ENCODE measurements at regions not wholly inside any gene's neighbourhood (a gene's known extent, or its start where the extent isn't known, plus 50 kb on each side); places are given as distances from the start of the nearest gene placed in this dataset.
A peak's percentile ranks its signal among the peaks of the same experiment; 100 is the strongest.

DNA sequence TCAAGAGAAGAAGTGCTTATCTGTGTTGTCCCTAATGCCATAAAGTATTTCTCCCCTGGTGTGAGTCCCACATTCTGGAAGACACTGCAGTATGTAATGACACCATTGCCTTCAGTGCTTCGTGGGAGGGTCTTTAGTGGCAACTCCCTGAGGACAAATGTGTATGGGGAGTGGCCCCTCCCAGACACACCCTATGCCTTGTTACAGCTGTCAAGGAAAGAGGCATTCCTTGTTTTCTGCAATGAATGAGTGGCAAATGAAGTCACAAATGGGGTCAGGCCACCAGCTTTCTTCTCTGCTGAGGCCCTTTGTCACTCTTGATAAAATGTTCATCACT lies 183.2 kb downstream of the FGFR2 start:
- H2AFZ ChIP-seq = no peak overlapping the region
- no peaks in the 10 kb centered on the region for H3K79me2 ChIP-seq
- H3K9me3 ChIP-seq (ENCODE audit: low read depth) = no peaks in the 10 kb centered on the region
- H3K4me3 ChIP-seq = no peak overlapping the region
- WGBS (ENCODE audit: low lambda C conversion rate, missing lambda C conversion rate) = 38% methylated on average over 1 of the region's 1 CpG
- H3K27me3 ChIP-seq = no peaks in the 10 kb centered on the region
- no peak for TF ChIP-seq EZH2 (IDR thresholded peaks at IDR 0.05; ENCODE audit: borderline replicate concordance)
- no peak for TF ChIP-seq EZH2phosphoT487 (IDR thresholded peaks at IDR 0.05; ENCODE audit: low read depth, severe bottlenecking, unreplicated experiment)
- TF ChIP-seq, protein P1, sequence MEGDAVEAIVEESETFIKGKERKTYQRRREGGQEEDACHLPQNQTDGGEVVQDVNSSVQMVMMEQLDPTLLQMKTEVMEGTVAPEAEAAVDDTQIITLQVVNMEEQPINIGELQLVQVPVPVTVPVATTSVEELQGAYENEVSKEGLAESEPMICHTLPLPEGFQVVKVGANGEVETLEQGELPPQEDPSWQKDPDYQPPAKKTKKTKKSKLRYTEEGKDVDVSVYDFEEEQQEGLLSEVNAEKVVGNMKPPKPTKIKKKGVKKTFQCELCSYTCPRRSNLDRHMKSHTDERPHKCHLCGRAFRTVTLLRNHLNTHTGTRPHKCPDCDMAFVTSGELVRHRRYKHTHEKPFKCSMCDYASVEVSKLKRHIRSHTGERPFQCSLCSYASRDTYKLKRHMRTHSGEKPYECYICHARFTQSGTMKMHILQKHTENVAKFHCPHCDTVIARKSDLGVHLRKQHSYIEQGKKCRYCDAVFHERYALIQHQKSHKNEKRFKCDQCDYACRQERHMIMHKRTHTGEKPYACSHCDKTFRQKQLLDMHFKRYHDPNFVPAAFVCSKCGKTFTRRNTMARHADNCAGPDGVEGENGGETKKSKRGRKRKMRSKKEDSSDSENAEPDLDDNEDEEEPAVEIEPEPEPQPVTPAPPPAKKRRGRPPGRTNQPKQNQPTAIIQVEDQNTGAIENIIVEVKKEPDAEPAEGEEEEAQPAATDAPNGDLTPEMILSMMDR (IDR thresholded peaks at IDR 0.05; ENCODE audit: poor library complexity) = no peak
- no peaks in the 10 kb centered on the region for H3K9me2 ChIP-seq (replicated peaks; ENCODE audit: insufficient read depth)
- no peaks in the 10 kb centered on the region for H4K20me1 ChIP-seq (ENCODE audit: insufficient read depth, poor library complexity, severe bottlenecking)
- H3K4me2 ChIP-seq = peak overlapping the region; percentile 0
- peaks cover 22% of the 10 kb centered on the region for H3K4me1 ChIP-seq (ENCODE audit: insufficient read depth)
- H3K27ac ChIP-seq = peak overlapping the region; percentile 60
- no peak for DNase-seq (ENCODE audit: low spot score)
- no peaks in the 10 kb centered on the region for H3K36me3 ChIP-seq (replicated peaks; ENCODE audit: insufficient read depth, low read depth)

DNA sequence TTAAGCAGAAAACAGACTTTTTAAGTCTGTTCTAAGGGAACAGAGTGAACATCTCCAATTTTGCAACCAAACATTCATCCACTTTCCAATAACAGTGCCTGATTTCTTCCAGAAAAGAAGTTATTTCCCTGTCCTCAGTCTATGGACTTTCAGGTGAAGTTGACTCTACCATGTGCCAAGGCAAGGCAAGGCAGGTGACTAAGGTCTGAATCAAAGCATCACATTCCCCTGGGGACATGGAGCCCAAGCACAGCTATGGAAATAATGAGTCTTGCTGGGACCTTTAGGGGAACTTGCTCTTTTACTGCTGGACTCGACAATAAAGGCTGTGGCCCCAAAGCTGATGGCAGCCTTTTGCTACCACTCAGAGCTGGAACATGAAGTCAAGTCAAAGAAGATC lies 182.2 kb downstream of the FGFR2 start:
- Histone ChIP-seq H3K27ac (no peak overlapping the region), H3K4me2 (no peak overlapping the region), H3K9me2 (replicated peaks; ENCODE audit: insufficient read depth) (no peaks in the 10 kb centered on the region), H3K27me3 (no peaks in the 10 kb centered on the region), H3K9me3 (ENCODE audit: low read depth) (no peaks in the 10 kb centered on the region), H3K4me3 (no peak overlapping the region), H3K4me1 (ENCODE audit: insufficient read depth) (peaks cover 22% of the 10 kb centered on the region), H3K79me2 (no peaks in the 10 kb centered on the region), H2AFZ (no peak overlapping the region), H4K20me1 (ENCODE audit: insufficient read depth, poor library complexity, severe bottlenecking) (no peaks in the 10 kb centered on the region), H3K36me3 (replicated peaks; ENCODE audit: insufficient read depth, low read depth) (no peaks in the 10 kb centered on the region)
- 95% methylated on average over 1 of the region's 1 CpG for WGBS (ENCODE audit: low lambda C conversion rate, missing lambda C conversion rate)
- no peak for DNase-seq (ENCODE audit: low spot score)
- TF ChIP-seq, protein P1 (IDR thresholded peaks at IDR 0.05; ENCODE audit: poor library complexity) = no peak
- TF ChIP-seq EZH2phosphoT487 (IDR thresholded peaks at IDR 0.05; ENCODE audit: low read depth, severe bottlenecking, unreplicated experiment) = no peak
- no peak for TF ChIP-seq EZH2 (IDR thresholded peaks at IDR 0.05; ENCODE audit: borderline replicate concordance)

GRCh38 chr10:121417298-121417697 lies 180.9 kb downstream of the FGFR2 start:
- H3K9me2 ChIP-seq (replicated peaks; ENCODE audit: insufficient read depth) = no peaks in the 10 kb centered on the region
- 82% methylated on average over 2 of the region's 2 CpGs for WGBS (ENCODE audit: low lambda C conversion rate, missing lambda C conversion rate)
- peak overlapping the region; percentile 82 for H3K27ac ChIP-seq
- no peaks in the 10 kb centered on the region for H3K79me2 ChIP-seq
- peaks cover 22% of the 10 kb centered on the region for H3K4me1 ChIP-seq (ENCODE audit: insufficient read depth)
- TF ChIP-seq EZH2 (IDR thresholded peaks at IDR 0.05; ENCODE audit: borderline replicate concordance) (no peak), EZH2phosphoT487 (IDR thresholded peaks at IDR 0.05; ENCODE audit: low read depth, severe bottlenecking, unreplicated experiment) (no peak)
- TF ChIP-seq, protein P1 (IDR thresholded peaks at IDR 0.05; ENCODE audit: poor library complexity) = no peak
- H2AFZ ChIP-seq = no peak overlapping the region
- H4K20me1 ChIP-seq (ENCODE audit: insufficient read depth, poor library complexity, severe bottlenecking) = no peaks in the 10 kb centered on the region
- no peak for DNase-seq (ENCODE audit: low spot score)
- H3K4me3 ChIP-seq = no peak overlapping the region
- H3K9me3 ChIP-seq (ENCODE audit: low read depth) = no peaks in the 10 kb centered on the region
- H3K4me2 ChIP-seq = no peak overlapping the region
- H3K27me3 ChIP-seq = no peaks in the 10 kb centered on the region
- no peaks in the 10 kb centered on the region for H3K36me3 ChIP-seq (replicated peaks; ENCODE audit: insufficient read depth, low read depth)
